OCI-LY1 (cell line): ENCODE measurements at regions not wholly inside any gene's neighbourhood (a gene's known extent, or its start where the extent isn't known, plus 50 kb on each side); places are given as distances from the start of the nearest gene placed in this dataset.

Source experiments
- H2AFZ ChIP-seq: fragments of 200-600 bp; sonication (generic), shearing (Covaris generic); 2 replicates; pipeline ENCODE4 v1.6.0; 2014; ENCODE audit warnings: antibody characterized with exemption, mild to moderate bottlenecking, low read length
- H3F3A ChIP-seq: fragments of 200-600 bp; sonication (generic), shearing (Covaris generic); 2 replicates; pipeline ENCODE4 v1.6.0; 2014; ENCODE audit warnings: mild to moderate bottlenecking, antibody characterized with exemption, low read length, moderate library complexity; ENCODE audit not compliant: insufficient read depth
- H3K27ac ChIP-seq: fragments of 200-600 bp; sonication (generic); 2 replicates; pipeline ENCODE4 v1.5.1; 2014; ENCODE audit warnings: low read length, mixed run types, mild to moderate bottlenecking, low read depth; ENCODE audit not compliant: poor library complexity, severe bottlenecking
- H3K27me3 ChIP-seq: fragments of 200-600 bp; sonication (generic); 2 replicates; pipeline ENCODE4 v1.6.0; 2014; ENCODE audit warnings: antibody characterized with exemption, mild to moderate bottlenecking, low read length, moderate library complexity; ENCODE audit not compliant: insufficient read depth
- H3K36me3 ChIP-seq: fragments of 200-600 bp; sonication (generic); 2 replicates; pipeline ENCODE4 v1.6.1; 2014; ENCODE audit warnings: mild to moderate bottlenecking, antibody characterized with exemption, low read length, moderate library complexity, mixed read lengths; ENCODE audit not compliant: insufficient read depth
- H3K4me1 ChIP-seq: fragments of 200-600 bp; sonication (generic); 2 replicates; pipeline ENCODE4 v1.5.1; 2014; ENCODE audit warnings: mild to moderate bottlenecking, low read length, moderate library complexity; ENCODE audit not compliant: insufficient read depth, severe bottlenecking
- H3K4me2 ChIP-seq: fragments of 200-600 bp; sonication (generic), shearing (Covaris generic); 2 replicates; pipeline ENCODE4 v1.6.1; 2014; ENCODE audit warnings: low read length
- H3K4me3 ChIP-seq: fragments of 200-600 bp; sonication (generic); 2 replicates; pipeline ENCODE4 v1.5.1; 2014; ENCODE audit warnings: low read length, low read depth, mild to moderate bottlenecking, mixed read lengths; ENCODE audit not compliant: poor library complexity, severe bottlenecking
- H3K79me2 ChIP-seq: fragments of 200-600 bp; shearing (Covaris generic); 2 replicates; pipeline ENCODE4 v1.6.1; 2016; ENCODE audit warnings: mixed run types, low read length, mixed read lengths; ENCODE audit not compliant: insufficient read depth
- H3K9ac ChIP-seq: fragments of 200-600 bp; sonication (generic), shearing (Covaris generic); 2 replicates; pipeline ENCODE4 v1.6.1; 2014; ENCODE audit warnings: mild to moderate bottlenecking, low read length, mixed read lengths
- H3K9me2 ChIP-seq: fragments of 200-600 bp; sonication (generic), shearing (Covaris generic); 2 replicates; pipeline ENCODE4 v1.6.1; 2014; ENCODE audit warnings: low read depth, mild to moderate bottlenecking, low read length, mixed read lengths
- H3K9me3 ChIP-seq: fragments of 200-600 bp; shearing (Covaris generic); 2 replicates; pipeline ENCODE4 v1.6.1; 2014; ENCODE audit warnings: low read length, mixed read lengths
- H4K20me1 ChIP-seq: fragments of 200-600 bp; sonication (generic), shearing (Covaris generic); 2 replicates; pipeline ENCODE4 v1.6.0; 2016; ENCODE audit warnings: mild to moderate bottlenecking, low read length; ENCODE audit not compliant: insufficient read depth
- CTCF ChIP-seq: fragments of 200-600 bp; sonication (generic), shearing (Covaris generic); IDR thresholded peaks from 2 replicates; pipeline ENCODE4 v1.5.1; 2017; ENCODE audit warnings: mild to moderate bottlenecking, antibody characterized with exemption, low read length, moderate library complexity, mixed read lengths
- EZH2 ChIP-seq: fragments of 200-600 bp; sonication (generic), shearing (Covaris generic); IDR thresholded peaks from 2 replicates; pipeline ENCODE4 v1.8.0; 2017; ENCODE audit warnings: borderline replicate concordance, mixed run types, mild to moderate bottlenecking, antibody characterized with exemption, low read length, moderate library complexity, mixed read lengths

- no peak overlapping the region for H3K27ac ChIP-seq
- no peaks in the 10 kb centered on the region for H3K27me3 ChIP-seq
- no peak overlapping the region for H3K4me2 ChIP-seq
- no peaks in the 10 kb centered on the region for H3K9me2 ChIP-seq
- no peaks in the 10 kb centered on the region for H3F3A ChIP-seq
- H4K20me1 ChIP-seq = no peaks in the 10 kb centered on the region
- no peak overlapping the region for H2AFZ ChIP-seq
- H3K36me3 ChIP-seq = no peaks in the 10 kb centered on the region
- no peaks in the 10 kb centered on the region for H3K79me2 ChIP-seq
- H3K4me1 ChIP-seq = no peaks in the 10 kb centered on the region
- H3K4me3 ChIP-seq = no peak overlapping the region
- no peaks in the 10 kb centered on the region for H3K9me3 ChIP-seq
- H3K9ac ChIP-seq = no peak overlapping the region
- no peak for TF ChIP-seq CTCF
- no peak for TF ChIP-seq EZH2
Observed at GRCh38 chr18:28947900-28948299, 771.0 kb upstream of the CDH2 start.

GRCh38 chr18:28946471-28946870 lies 769.5 kb upstream of the CDH2 start:
- H3K4me2 ChIP-seq = no peak overlapping the region
- no peaks in the 10 kb centered on the region for H3K9me2 ChIP-seq
- H4K20me1 ChIP-seq = no peaks in the 10 kb centered on the region
- TF ChIP-seq CTCF (no peak), EZH2 (no peak)
- no peak overlapping the region for H3K27ac ChIP-seq
- H3K79me2 ChIP-seq = no peaks in the 10 kb centered on the region
- H3K36me3 ChIP-seq = no peaks in the 10 kb centered on the region
- no peaks in the 10 kb centered on the region for H3K4me1 ChIP-seq
- no peaks in the 10 kb centered on the region for H3K9me3 ChIP-seq
- H3K27me3 ChIP-seq = no peaks in the 10 kb centered on the region
- no peak overlapping the region for H2AFZ ChIP-seq
- H3K4me3 ChIP-seq = no peak overlapping the region
- H3F3A ChIP-seq = no peaks in the 10 kb centered on the region
- no peak overlapping the region for H3K9ac ChIP-seq

GRCh38 chr18:28922936-28923335 lies 746.0 kb upstream of the CDH2 start:
- Histone ChIP-seq H3F3A (no peaks in the 10 kb centered on the region), H4K20me1 (no peaks in the 10 kb centered on the region), H3K9me2 (no peaks in the 10 kb centered on the region), H3K4me3 (no peak overlapping the region), H3K79me2 (no peaks in the 10 kb centered on the region), H3K27ac (no peak overlapping the region), H3K4me1 (no peaks in the 10 kb centered on the region), H3K9ac (no peak overlapping the region), H3K36me3 (no peaks in the 10 kb centered on the region), H3K27me3 (no peaks in the 10 kb centered on the region), H2AFZ (no peak overlapping the region), H3K9me3 (no peaks in the 10 kb centered on the region), H3K4me2 (no peak overlapping the region)
- TF ChIP-seq EZH2 (no peak), CTCF (no peak)
